ENCODE measurements at regions not wholly inside any gene's neighbourhood (a gene's known extent, or its start where the extent isn't known, plus 50 kb on each side); places are given as distances from the start of the nearest gene placed in this dataset.
"Not testable (repeated sequence)": the region's sequence is repeated elsewhere in the genome, so short reads cannot be mapped to it uniquely, and the experiment has no call there.

GRCh38 chr13:71214821-71215220 is 652.2 kb downstream of the DACH1 start:
- DNase-seq (ENCODE audit: low spot score) = no peak

- DNase-seq (ENCODE audit: low spot score) = no peak
These were observed 652.6 kb downstream of the DACH1 start for GRCh38 chr13:71214357-71214756.

GRCh38 chr13:71213252-71213821 is 653.7 kb downstream of the DACH1 start:
- DNase-seq (ENCODE audit: low spot score) = no peak

GRCh38 chr13:71210861-71211260 is 656.1 kb downstream of the DACH1 start:
- no peak for DNase-seq (ENCODE audit: low spot score)

- DNase-seq (ENCODE audit: low spot score) = no peak
These were observed 657.8 kb downstream of the DACH1 start for GRCh38 chr13:71209217-71209616.

- DNase-seq (ENCODE audit: low spot score) = not testable (repeated sequence)
These were observed 682.4 kb downstream of the DACH1 start for GRCh38 chr13:71184583-71184982.

GRCh38 chr13:71183352-71183751 is 683.7 kb downstream of the DACH1 start:
- not testable (repeated sequence) for DNase-seq (ENCODE audit: low spot score)

GRCh38 chr13:71171740-71172139 is 695.3 kb downstream of the DACH1 start:
- no peak for DNase-seq (ENCODE audit: low spot score)

- DNase-seq (ENCODE audit: low spot score) = no peak
These were observed 697.8 kb downstream of the DACH1 start for GRCh38 chr13:71169180-71169579.

GRCh38 chr13:71156550-71156949 is 710.5 kb downstream of the DACH1 start:
- peak; percentile 21 for DNase-seq (ENCODE audit: low spot score)

- DNase-seq (ENCODE audit: low spot score) = peak; percentile 79
These were observed 717.3 kb downstream of the DACH1 start for GRCh38 chr13:71149498-71150363.

GRCh38 chr13:71149046-71149445 is 718.0 kb downstream of the DACH1 start:
- no peak for DNase-seq (ENCODE audit: low spot score)

GRCh38 chr13:71148396-71148795 is 718.6 kb downstream of the DACH1 start:
- no peak for DNase-seq (ENCODE audit: low spot score)

GRCh38 chr13:71144883-71145282 is 722.1 kb downstream of the DACH1 start:
- DNase-seq (ENCODE audit: low spot score) = no peak

- DNase-seq (ENCODE audit: low spot score) = no peak
These were observed 729.9 kb downstream of the DACH1 start for GRCh38 chr13:71137101-71137500.

- no peak for DNase-seq (ENCODE audit: low spot score)
These were observed 742.8 kb downstream of the DACH1 start for GRCh38 chr13:71124230-71124629.

- no peak for DNase-seq (ENCODE audit: low spot score)
These were observed 748.1 kb downstream of the DACH1 start for GRCh38 chr13:71118779-71119364.

- no peak for DNase-seq (ENCODE audit: low spot score)
These were observed 749.1 kb downstream of the DACH1 start for GRCh38 chr13:71117920-71118319.

- DNase-seq (ENCODE audit: low spot score) = no peak
These were observed 751.7 kb downstream of the DACH1 start for GRCh38 chr13:71115301-71115700.

GRCh38 chr13:71096421-71096820 is 770.6 kb downstream of the DACH1 start:
- no peak for DNase-seq (ENCODE audit: low spot score)

GRCh38 chr13:71090990-71091389 is 776.0 kb downstream of the DACH1 start:
- DNase-seq (ENCODE audit: low spot score) = no peak

GRCh38 chr13:71089056-71089455 is 777.9 kb downstream of the DACH1 start:
- DNase-seq (ENCODE audit: low spot score) = no peak

- DNase-seq (ENCODE audit: low spot score) = no peak
These were observed 779.6 kb downstream of the DACH1 start for GRCh38 chr13:71087432-71087831.
